AG04450 (cell line): ENCODE measurements at regions not wholly inside any gene's neighbourhood (a gene's known extent, or its start where the extent isn't known, plus 50 kb on each side); places are given as distances from the start of the nearest gene placed in this dataset.

Experiments
- CTCF ChIA-PET: fragments of 300-600, 350-600 bp; formaldehyde crosslinking; extraction: SDS; loops from one replicate; lab custom pipeline; 2022; ENCODE audit warnings: antibody characterized with exemption, inconsistent platforms; lab: Charles Lee
- POLR2A ChIA-PET: fragments of 350-600 bp; formaldehyde crosslinking; extraction: SDS; loops from one replicate; lab custom pipeline; 2021; ENCODE audit warnings: antibody characterized with exemption, inconsistent platforms; lab: Yijun Ruan, JAX
- DNase-seq: peaks from one replicate; pipeline ENCODE4 v3.0.0-alpha.2; 2011; ENCODE audit warnings: low read depth, low spot score
- H3K27ac ChIP-seq: one replicate; pipeline ENCODE4 v1.5.1; 2012; ENCODE audit warnings: low read depth, low read length, control low read depth
- H3K27me3 ChIP-seq: one replicate; pipeline ENCODE4 v1.6.0; 2012; ENCODE audit warnings: low read length; ENCODE audit not compliant: control insufficient read depth, insufficient read depth
- H3K4me3 ChIP-seq: 2 replicates; pipeline ENCODE4 v1.5.1; 2011; ENCODE audit warnings: mild to moderate bottlenecking, low read depth, low read length, control low read depth
- H3K9me3 ChIP-seq: 2 replicates; pipeline ENCODE4 v1.5.1; 2012; ENCODE audit warnings: low read length; ENCODE audit not compliant: control insufficient read depth, insufficient read depth
- CTCF ChIP-seq: IDR thresholded peaks from 2 replicates; pipeline ENCODE4 v1.5.1; 2011; ENCODE audit warnings: low read depth, low read length, control low read depth, inconsistent platforms

GRCh38 chr6:138722425-138723371 lies 50.9 kb upstream of the CCDC28A start:
- Histone ChIP-seq H3K9me3 (no peaks in the 10 kb centered on the region), H3K27ac (no peak overlapping the region)
- no peak for TF ChIP-seq CTCF

More at GRCh38 chr6:138722425-138723371, 50.9 kb upstream of the CCDC28A start:
- no peak for DNase-seq
- ChIA-PET POLR2A (no interaction called here), CTCF (interaction anchor here (1.3 kb wide), 1 partner anchor 10 kb away, joined by 3 read pairs; no protein-coding TSS in a partner anchor)
- Histone ChIP-seq H3K4me3 (no peak overlapping the region), H3K27me3 (no peaks in the 10 kb centered on the region)
